ENCODE measurements at regions not wholly inside any gene's neighbourhood (a gene's known extent, or its start where the extent isn't known, plus 50 kb on each side); places are given as distances from the start of the nearest gene placed in this dataset.

- no peak for DNase-seq
Measured at GRCh38 chr18:25805939-25806338, 284.5 kb downstream of the SS18 start.

- DNase-seq: no peak
Measured at GRCh38 chr18:25805323-25805722, 285.1 kb downstream of the SS18 start.

- no peak for DNase-seq
Measured at GRCh38 chr18:25799231-25799630, 291.2 kb downstream of the SS18 start.

GRCh38 chr18:25798046-25798445 lies 292.4 kb downstream of the SS18 start:
- no peak for DNase-seq

- no peak for DNase-seq
Measured at GRCh38 chr18:25795213-25795612, 295.2 kb downstream of the SS18 start.

GRCh38 chr18:25787276-25787675 lies 303.1 kb downstream of the SS18 start:
- DNase-seq: no peak

- DNase-seq: no peak
Measured at GRCh38 chr18:25786758-25787157, 303.7 kb downstream of the SS18 start.

- DNase-seq: no peak
Measured at GRCh38 chr18:25780105-25780504, 310.3 kb downstream of the SS18 start.

- DNase-seq: no peak
Measured at GRCh38 chr18:25771796-25772195, 318.6 kb downstream of the SS18 start.

- no peak for DNase-seq
Measured at GRCh38 chr18:25764777-25765176, 325.6 kb downstream of the SS18 start.

- DNase-seq: no peak
Measured at GRCh38 chr18:25759111-25759510, 331.3 kb downstream of the SS18 start.

- no peak for DNase-seq
Measured at GRCh38 chr18:25743646-25744151, 346.7 kb downstream of the SS18 start.

- DNase-seq: no peak
Measured at GRCh38 chr18:25739376-25739775, 351.0 kb downstream of the SS18 start.

- DNase-seq: no peak
Measured at GRCh38 chr18:25737710-25738311, 352.6 kb downstream of the SS18 start.

- no peak for DNase-seq
Measured at GRCh38 chr18:25736516-25736915, 353.9 kb downstream of the SS18 start.

GRCh38 chr18:25735459-25735858 lies 355.0 kb downstream of the SS18 start:
- no peak for DNase-seq

GRCh38 chr18:25734336-25734735 lies 356.1 kb downstream of the SS18 start:
- no peak for DNase-seq

- DNase-seq: no peak
Measured at GRCh38 chr18:25732862-25733261, 357.6 kb downstream of the SS18 start.

GRCh38 chr18:25729072-25729471 lies 361.3 kb downstream of the SS18 start:
- DNase-seq: no peak

GRCh38 chr18:25727281-25727985 lies 363.0 kb downstream of the SS18 start:
- no peak for DNase-seq

- no peak for DNase-seq
Measured at GRCh38 chr18:25726298-25726697, 364.1 kb downstream of the SS18 start.

GRCh38 chr18:25725501-25725900 lies 364.9 kb downstream of the SS18 start:
- no peak for DNase-seq

- no peak for DNase-seq
Measured at GRCh38 chr18:25724997-25725396, 365.4 kb downstream of the SS18 start.

GRCh38 chr18:25724121-25724520 lies 366.3 kb downstream of the SS18 start:
- DNase-seq: no peak

- no peak for DNase-seq
Measured at GRCh38 chr18:25713103-25713502, 361.1 kb upstream of the ZNF521 start.
